Activated T-helper 1 cell treated with anti-CD3 and anti-CD28 coated beads, Interleukin-12 subunit alpha, Interleukin-12 subunit beta, Interleukin-2, Interleukin-4 antibody, amounts not matched to agents 30 ng/mL and 10 ng/mL and 1 ng/mL, durations not matched to agents 14 hours and 24 hours and 36 hours (primary cell): ENCODE measurements at regions not wholly inside any gene's neighbourhood (a gene's known extent, or its start where the extent isn't known, plus 50 kb on each side); places are given as distances from the start of the nearest gene placed in this dataset.

ENCODE experiments used
- DNase-seq: peaks from one replicate; pipeline ENCODE4 v3.0.0; 2021; ENCODE audit warnings: low spot score
- H3K27ac Mint-ChIP-seq: one replicate; pipeline ENCODE4 v1.8.0; 2021; ENCODE audit warnings: mild to moderate bottlenecking, mixed read lengths
- H3K27me3 Mint-ChIP-seq: one replicate; pipeline ENCODE4 v1.8.0; 2022; ENCODE audit warnings: mild to moderate bottlenecking, moderate library complexity, mixed read lengths; ENCODE audit not compliant: insufficient read depth
- H3K36me3 Mint-ChIP-seq: one replicate; pipeline ENCODE4 v1.8.0; 2021; ENCODE audit warnings: low read depth, mixed read lengths
- H3K4me1 Mint-ChIP-seq: one replicate; pipeline ENCODE4 v1.8.0; 2021; ENCODE audit warnings: low read depth, mixed read lengths
- H3K4me3 Mint-ChIP-seq: one replicate; pipeline ENCODE4 v1.8.0; 2021; ENCODE audit warnings: mild to moderate bottlenecking, moderate library complexity, mixed read lengths
- H3K9me3 Mint-ChIP-seq: one replicate; pipeline ENCODE4 v1.8.0; 2021; ENCODE audit warnings: mixed read lengths
- intact Hi-C: fragments of 100-400 bp; cut with micrococcal nuclease; formaldehyde crosslinking; loops from one replicate; pipeline ENCODE4 v1.15.1; 2024

DNA sequence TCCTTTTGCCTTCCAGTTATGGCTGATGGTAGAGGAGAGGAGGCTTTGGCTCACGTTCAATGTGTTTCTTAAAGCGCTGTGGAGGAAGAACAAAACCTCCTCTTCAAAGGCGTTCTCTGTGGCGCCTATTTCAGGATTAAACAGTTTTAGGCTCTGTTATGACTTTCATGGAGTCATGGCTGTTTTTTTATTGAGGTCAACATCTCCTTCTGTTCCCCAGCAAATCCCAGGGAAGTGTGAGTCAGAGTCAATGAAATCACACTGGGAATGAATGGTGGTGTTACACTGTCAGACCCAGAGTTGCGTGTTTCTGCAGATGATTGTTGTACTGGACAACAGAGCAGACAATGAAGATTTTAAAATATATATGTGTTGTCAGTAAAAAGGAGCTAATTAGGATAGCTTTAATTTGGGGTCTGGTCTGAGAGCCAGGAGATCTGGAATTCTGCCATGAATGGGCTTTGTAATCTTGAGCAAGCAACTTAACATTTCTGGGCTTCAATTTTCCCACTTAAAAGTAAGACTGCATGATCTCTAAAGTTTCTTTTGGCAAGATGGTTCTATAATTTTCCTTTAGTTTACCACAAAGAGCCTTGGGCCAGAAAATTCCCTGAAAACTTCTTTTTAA, 240.7 kb downstream of the CSNK1G3 start:
- H3K36me3 Mint-ChIP-seq = no peaks in the 10 kb centered on the region
- H3K27me3 Mint-ChIP-seq = no peaks in the 10 kb centered on the region
- H3K4me3 Mint-ChIP-seq = no peak overlapping the region
- no peak overlapping the region for H3K27ac Mint-ChIP-seq
- no peaks in the 10 kb centered on the region for H3K9me3 Mint-ChIP-seq
- DNase-seq = no peak
- intact Hi-C loops = no loop called here
- no peaks in the 10 kb centered on the region for H3K4me1 Mint-ChIP-seq

- Mint-ChIP-seq H3K27ac (no peak overlapping the region), H3K4me1 (no peaks in the 10 kb centered on the region), H3K36me3 (no peaks in the 10 kb centered on the region), H3K4me3 (no peak overlapping the region), H3K27me3 (no peaks in the 10 kb centered on the region), H3K9me3 (no peaks in the 10 kb centered on the region)
- no peak for DNase-seq
- intact Hi-C loops = no loop called here
These were observed 239.7 kb downstream of the CSNK1G3 start for GRCh38 chr5:123751670-123752069.

GRCh38 chr5:123748239-123748638, 236.3 kb downstream of the CSNK1G3 start:
- no peaks in the 10 kb centered on the region for H3K4me1 Mint-ChIP-seq
- no peaks in the 10 kb centered on the region for H3K9me3 Mint-ChIP-seq
- no peak for DNase-seq
- no peaks in the 10 kb centered on the region for H3K27me3 Mint-ChIP-seq
- H3K36me3 Mint-ChIP-seq = no peaks in the 10 kb centered on the region
- H3K27ac Mint-ChIP-seq = no peak overlapping the region
- intact Hi-C loops = no loop called here
- no peak overlapping the region for H3K4me3 Mint-ChIP-seq

DNA sequence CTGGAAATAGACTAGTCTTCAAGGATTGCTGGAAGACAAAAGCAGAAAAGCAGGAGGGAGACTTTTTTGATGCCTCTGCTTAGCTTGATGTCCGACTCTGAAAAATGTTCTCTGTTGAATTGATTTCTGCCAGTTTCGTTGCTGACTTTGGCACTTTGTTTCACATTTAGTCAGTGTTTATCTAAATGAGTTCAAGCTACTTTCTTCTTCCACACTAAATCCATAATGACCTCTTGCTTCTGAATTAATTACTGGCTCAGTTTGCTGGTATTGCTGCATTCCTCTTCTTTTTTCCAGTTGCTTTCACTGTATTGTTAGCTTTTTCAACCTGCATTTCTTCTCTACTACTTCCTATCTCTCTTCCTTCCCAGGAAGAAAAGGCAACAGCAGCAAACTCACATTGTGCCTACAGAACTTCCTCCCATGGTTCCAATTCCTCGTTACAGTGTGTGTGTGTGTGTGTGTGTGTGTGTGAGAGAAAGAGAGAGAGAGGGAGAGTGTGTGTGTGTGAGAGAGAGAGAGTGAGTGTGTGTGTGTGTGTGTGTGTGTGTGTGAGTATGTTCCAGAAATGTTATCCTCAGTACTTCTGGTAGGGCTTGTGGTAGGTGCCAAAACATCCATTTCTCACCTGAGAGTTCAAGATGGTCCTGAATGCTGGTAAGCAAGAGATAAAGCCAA, 234.8 kb downstream of the CSNK1G3 start:
- Mint-ChIP-seq H3K9me3 (no peaks in the 10 kb centered on the region), H3K4me3 (no peak overlapping the region), H3K4me1 (no peaks in the 10 kb centered on the region), H3K27ac (no peak overlapping the region), H3K27me3 (no peaks in the 10 kb centered on the region), H3K36me3 (no peaks in the 10 kb centered on the region)
- intact Hi-C loops = no loop called here
- no peak for DNase-seq

DNA sequence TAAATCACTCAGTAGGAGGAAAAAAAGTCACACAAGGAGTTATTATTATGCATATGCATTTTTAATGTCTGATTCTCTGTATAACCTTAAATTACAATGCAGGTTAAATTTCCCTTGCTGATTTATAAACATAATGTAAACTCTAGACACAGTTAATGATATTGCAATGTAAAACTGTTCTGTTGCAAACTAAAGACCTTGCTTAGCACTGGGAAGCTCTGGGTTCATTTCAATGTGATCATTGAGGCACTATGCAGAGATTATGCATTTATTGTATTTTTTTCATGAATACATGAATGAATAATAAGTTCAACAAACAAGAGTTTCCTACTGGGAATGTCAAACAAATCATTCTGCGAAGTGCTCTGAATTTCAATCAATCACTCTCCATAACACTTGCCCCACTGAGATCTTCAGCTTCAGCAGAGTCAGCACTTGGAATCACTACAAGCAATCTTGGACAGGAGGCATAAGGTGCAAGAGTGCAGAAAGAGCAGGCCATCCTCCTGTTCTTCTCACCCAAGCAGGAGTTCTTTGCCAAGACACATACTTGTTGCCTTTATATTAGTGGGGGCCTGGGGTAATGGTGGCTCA, 232.1 kb downstream of the CSNK1G3 start:
- intact Hi-C loops = no loop called here
- Mint-ChIP-seq H3K4me1 (no peaks in the 10 kb centered on the region), H3K27me3 (no peaks in the 10 kb centered on the region), H3K27ac (no peak overlapping the region), H3K36me3 (no peaks in the 10 kb centered on the region), H3K9me3 (no peaks in the 10 kb centered on the region), H3K4me3 (no peak overlapping the region)
- DNase-seq = no peak

GRCh38 chr5:123735384-123735783, 223.4 kb downstream of the CSNK1G3 start:
- no peak overlapping the region for H3K4me3 Mint-ChIP-seq
- peaks cover 14% of the 10 kb centered on the region for H3K9me3 Mint-ChIP-seq
- no peaks in the 10 kb centered on the region for H3K36me3 Mint-ChIP-seq
- H3K4me1 Mint-ChIP-seq = no peaks in the 10 kb centered on the region
- DNase-seq = no peak
- H3K27me3 Mint-ChIP-seq = no peaks in the 10 kb centered on the region
- intact Hi-C loops = no loop called here
- no peak overlapping the region for H3K27ac Mint-ChIP-seq

GRCh38 chr5:123732257-123732656, 220.3 kb downstream of the CSNK1G3 start:
- no peak overlapping the region for H3K27ac Mint-ChIP-seq
- H3K4me3 Mint-ChIP-seq = no peak overlapping the region
- no peak for DNase-seq
- H3K4me1 Mint-ChIP-seq = no peaks in the 10 kb centered on the region
- no peaks in the 10 kb centered on the region for H3K27me3 Mint-ChIP-seq
- peaks cover 14% of the 10 kb centered on the region for H3K9me3 Mint-ChIP-seq
- intact Hi-C loops = no loop called here
- H3K36me3 Mint-ChIP-seq = no peaks in the 10 kb centered on the region

GRCh38 chr5:123722451-123722850, 210.5 kb downstream of the CSNK1G3 start:
- no peaks in the 10 kb centered on the region for H3K9me3 Mint-ChIP-seq
- no peaks in the 10 kb centered on the region for H3K36me3 Mint-ChIP-seq
- DNase-seq = no peak

DNA sequence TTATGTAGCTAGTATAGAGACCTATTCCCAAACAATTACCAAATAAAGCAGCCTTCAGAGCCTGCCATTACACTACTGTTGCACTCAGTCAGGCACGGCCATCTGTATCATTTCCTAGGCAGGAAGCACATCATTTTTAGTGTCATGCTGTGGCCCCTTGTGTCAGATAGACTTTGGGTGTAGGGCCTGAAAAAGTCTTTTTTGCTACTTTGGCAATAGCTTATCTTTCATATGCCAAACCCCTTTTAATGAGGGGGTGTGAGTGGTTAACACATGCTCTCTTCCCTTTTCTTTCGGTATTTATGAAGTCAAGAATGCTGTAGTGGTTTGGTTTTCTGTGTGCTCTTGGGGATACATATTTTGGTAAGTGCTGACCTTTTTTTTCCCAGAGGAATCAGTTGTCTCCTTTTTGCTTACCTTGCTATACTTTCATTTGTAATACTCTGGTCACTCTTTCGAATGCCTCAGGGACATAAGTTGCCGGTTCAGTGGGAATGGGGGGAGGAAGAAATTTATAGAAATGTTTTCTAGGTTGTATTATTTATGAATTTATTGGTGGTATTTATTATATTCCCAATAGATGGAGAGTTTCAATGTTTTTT, 209.8 kb downstream of the CSNK1G3 start:
- no peak overlapping the region for H3K4me3 Mint-ChIP-seq
- H3K9me3 Mint-ChIP-seq = no peaks in the 10 kb centered on the region
- H3K4me1 Mint-ChIP-seq = no peaks in the 10 kb centered on the region
- no peak for DNase-seq
- no peak overlapping the region for H3K27ac Mint-ChIP-seq
- intact Hi-C loops = no loop called here
- no peaks in the 10 kb centered on the region for H3K36me3 Mint-ChIP-seq
- H3K27me3 Mint-ChIP-seq = no peaks in the 10 kb centered on the region

More at GRCh38 chr5:123722451-123722850, 210.5 kb downstream of the CSNK1G3 start:
- Mint-ChIP-seq H3K4me3 (no peak overlapping the region), H3K4me1 (no peaks in the 10 kb centered on the region), H3K27me3 (no peaks in the 10 kb centered on the region), H3K27ac (no peak overlapping the region)
- intact Hi-C loops = no loop called here

- intact Hi-C loops = no loop called here
- no peaks in the 10 kb centered on the region for H3K9me3 Mint-ChIP-seq
- H3K4me3 Mint-ChIP-seq = no peak overlapping the region
These were observed 209.0 kb downstream of the CSNK1G3 start for GRCh38 chr5:123720955-123721354.

DNA sequence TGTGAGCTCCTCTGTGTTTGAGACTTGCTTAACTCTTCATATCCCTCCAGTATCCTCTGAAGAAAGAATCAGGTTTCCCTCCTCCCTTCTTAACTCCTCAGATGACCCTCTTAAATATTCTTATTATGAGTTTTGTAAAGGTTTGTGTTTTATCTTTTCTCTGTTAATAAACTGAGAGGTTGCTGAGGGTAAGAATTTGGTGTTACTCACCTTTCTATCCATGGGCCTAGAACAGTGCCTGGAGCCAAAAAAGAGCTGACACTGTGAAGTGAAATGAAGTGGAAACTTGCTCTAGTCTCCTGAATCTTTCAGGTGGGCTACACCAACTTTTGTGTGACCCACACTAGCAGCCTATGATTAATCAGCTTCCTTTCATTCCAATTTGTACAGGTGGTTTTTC, 208.4 kb downstream of the CSNK1G3 start:
- Mint-ChIP-seq H3K27ac (no peak overlapping the region), H3K27me3 (no peaks in the 10 kb centered on the region), H3K36me3 (no peaks in the 10 kb centered on the region), H3K4me1 (no peaks in the 10 kb centered on the region), H3K9me3 (no peaks in the 10 kb centered on the region), H3K4me3 (no peak overlapping the region)
- DNase-seq = no peak
- intact Hi-C loops = no loop called here

More at GRCh38 chr5:123720955-123721354, 209.0 kb downstream of the CSNK1G3 start:
- H3K36me3 Mint-ChIP-seq = no peaks in the 10 kb centered on the region
- DNase-seq = no peak
- H3K4me1 Mint-ChIP-seq = no peaks in the 10 kb centered on the region
- H3K27me3 Mint-ChIP-seq = no peaks in the 10 kb centered on the region
- H3K27ac Mint-ChIP-seq = no peak overlapping the region

- Mint-ChIP-seq H3K4me1 (no peaks in the 10 kb centered on the region), H3K36me3 (no peaks in the 10 kb centered on the region), H3K9me3 (no peaks in the 10 kb centered on the region), H3K27me3 (no peaks in the 10 kb centered on the region), H3K4me3 (no peak overlapping the region), H3K27ac (no peak overlapping the region)
- intact Hi-C loops = no loop called here
- no peak for DNase-seq
These were observed 207.0 kb downstream of the CSNK1G3 start for GRCh38 chr5:123719004-123719403.

- Mint-ChIP-seq H3K4me1 (no peaks in the 10 kb centered on the region), H3K27ac (no peak overlapping the region), H3K4me3 (no peak overlapping the region), H3K9me3 (no peaks in the 10 kb centered on the region), H3K27me3 (no peaks in the 10 kb centered on the region), H3K36me3 (no peaks in the 10 kb centered on the region)
- DNase-seq = no peak
- intact Hi-C loops = no loop called here
These were observed 206.3 kb downstream of the CSNK1G3 start for GRCh38 chr5:123718238-123718637.
